AG09309 (cell line): ENCODE measurements at regions not wholly inside any gene's neighbourhood (a gene's known extent, or its start where the extent isn't known, plus 50 kb on each side); places are given as distances from the start of the nearest gene placed in this dataset.

ENCODE experiments used
- DNase-seq: peaks from one replicate; pipeline ENCODE4 v3.0.0-alpha.2; 2010; ENCODE audit warnings: low read depth
- H3K4me3 ChIP-seq: 2 replicates; pipeline ENCODE4 v1.5.1; 2011; ENCODE audit warnings: mild to moderate bottlenecking, low read depth, low read length, moderate library complexity; ENCODE audit not compliant: control insufficient read depth
- CTCF ChIP-seq: IDR thresholded peaks from 2 replicates; pipeline ENCODE4 v1.5.1; 2011; ENCODE audit warnings: mild to moderate bottlenecking, low read depth, low read length, inconsistent platforms; ENCODE audit not compliant: insufficient read depth, control insufficient read depth; ENCODE audit errors: missing control alignments

GRCh38 chr18:46399303-46399702 lies 257.7 kb downstream of the LOXHD1 start:
- no peak for TF ChIP-seq CTCF
- H3K4me3 ChIP-seq, result no peak overlapping the region
- no peak for DNase-seq

DNA sequence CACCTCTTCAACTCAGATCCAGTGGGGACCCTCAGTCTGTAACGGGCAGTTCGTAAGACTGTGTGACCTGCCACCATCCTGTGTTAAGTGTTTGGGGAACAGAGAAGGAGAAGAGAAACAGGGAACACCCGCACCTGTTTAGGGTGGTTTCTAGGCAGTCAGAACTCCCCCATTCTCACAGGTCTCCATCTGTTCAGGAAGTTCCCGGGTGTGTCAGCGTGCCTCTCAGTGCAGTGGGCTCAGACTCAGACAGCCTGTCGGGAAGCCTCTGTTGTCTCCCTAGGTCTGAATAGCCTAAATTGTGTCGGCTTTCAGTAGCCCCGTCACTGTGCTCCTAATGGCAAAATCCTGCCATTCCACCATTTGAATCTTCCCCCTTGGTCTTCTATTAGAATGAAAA lies 256.6 kb downstream of the LOXHD1 start:
- TF ChIP-seq CTCF, result no peak
- H3K4me3 ChIP-seq, result no peak overlapping the region
- DNase-seq, result no peak

DNA sequence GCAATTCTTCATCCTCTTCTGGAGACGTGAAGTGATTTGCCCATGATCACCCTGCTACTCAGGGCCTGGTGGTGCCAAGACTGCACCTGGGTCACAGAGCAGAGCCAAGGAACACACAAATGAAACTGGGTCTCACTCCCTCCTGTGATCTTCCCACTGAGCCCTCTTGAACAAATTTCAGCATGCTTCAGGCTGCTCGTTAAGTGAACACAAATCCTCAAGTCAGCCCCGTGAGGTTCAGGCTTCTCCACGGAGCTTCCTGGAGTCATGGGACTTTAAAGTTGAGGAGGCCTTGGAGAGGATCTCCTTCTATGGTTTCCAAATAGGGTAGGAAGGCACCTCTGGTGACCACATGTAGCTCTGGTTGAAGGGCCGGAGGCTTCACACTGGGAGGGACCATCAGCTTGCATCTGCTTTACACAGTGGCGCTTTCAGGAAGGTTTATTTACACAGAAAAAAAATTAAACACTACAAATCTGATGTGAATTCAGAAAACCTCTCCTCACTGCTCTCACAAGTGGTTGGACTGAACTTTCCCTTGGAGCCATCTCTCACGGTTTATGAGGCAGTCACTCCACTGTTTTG lies 255.4 kb downstream of the LOXHD1 start:
- no peak for TF ChIP-seq CTCF
- DNase-seq, result no peak
- H3K4me3 ChIP-seq, result no peak overlapping the region

DNA sequence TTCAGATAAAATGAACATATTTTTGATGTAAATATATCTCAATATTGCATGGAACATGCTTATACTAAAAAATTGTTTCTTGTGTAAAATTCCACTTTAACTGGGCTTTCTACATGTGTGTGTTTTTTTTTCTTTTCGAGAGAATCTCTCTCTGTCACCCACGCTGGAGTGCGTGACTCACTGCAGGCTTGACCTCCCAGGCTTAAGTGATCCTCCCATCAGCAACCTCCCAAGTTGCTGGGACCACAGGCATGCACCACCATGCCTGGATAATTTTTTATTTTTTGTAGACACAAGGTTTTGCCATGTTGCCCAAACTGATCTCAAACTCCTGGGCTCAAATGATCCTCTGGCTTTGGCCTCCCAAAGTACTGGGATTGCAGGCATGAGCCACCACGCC lies 254.6 kb downstream of the LOXHD1 start:
- TF ChIP-seq CTCF, result no peak
- DNase-seq, result no peak
- H3K4me3 ChIP-seq, result no peak overlapping the region

DNA sequence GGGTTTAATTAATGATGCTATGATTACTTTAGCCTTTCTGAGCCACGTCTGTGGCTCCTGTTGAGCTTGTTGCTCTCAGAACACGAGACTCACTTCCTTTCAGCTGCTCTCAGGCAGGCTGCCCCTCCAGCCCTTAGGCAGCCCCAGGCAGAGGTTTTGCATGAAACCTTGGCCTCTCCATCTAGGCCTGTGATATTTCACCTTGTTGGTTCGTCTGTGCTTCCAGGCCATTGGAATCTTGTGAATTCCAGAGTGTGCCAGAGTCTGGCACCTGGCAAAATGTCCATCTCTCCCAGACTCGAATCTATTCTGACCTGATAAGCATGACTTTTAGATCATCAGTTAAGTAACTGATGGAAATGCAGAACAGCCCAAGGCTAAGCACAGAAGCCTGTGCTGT lies 254.1 kb downstream of the LOXHD1 start:
- no peak overlapping the region for H3K4me3 ChIP-seq
- DNase-seq, result no peak
- TF ChIP-seq CTCF, result no peak

GRCh38 chr18:46405832-46406538 lies 251.0 kb downstream of the LOXHD1 start:
- no peak for DNase-seq
- no peak overlapping the region for H3K4me3 ChIP-seq
- TF ChIP-seq CTCF, result no peak

DNA sequence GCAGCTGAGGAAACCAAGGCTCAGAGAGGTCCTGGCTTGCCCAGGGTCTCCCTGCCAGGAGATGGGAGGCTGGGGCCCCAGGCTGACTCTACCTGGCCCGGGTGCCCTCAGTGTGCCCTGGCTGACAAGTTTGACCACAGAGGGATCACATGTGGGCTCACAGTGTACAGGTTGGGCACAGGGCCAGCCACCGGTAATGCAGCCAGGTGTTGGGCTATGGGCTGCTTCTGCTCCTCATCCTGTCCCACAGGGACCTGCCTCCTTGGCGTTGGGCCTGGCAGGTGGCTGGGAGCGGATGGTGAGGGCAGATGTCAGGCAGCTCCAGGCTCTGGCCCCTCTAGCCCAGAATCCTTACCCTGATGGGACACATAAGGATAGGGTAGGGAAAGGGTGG lies 250.5 kb downstream of the LOXHD1 start:
- TF ChIP-seq CTCF, result no peak

More for the DNA sequence above, 250.5 kb downstream of the LOXHD1 start:
- DNase-seq, result no peak
- no peak overlapping the region for H3K4me3 ChIP-seq
